GM19468 (cell line): ENCODE measurements at regions not wholly inside any gene's neighbourhood (a gene's known extent, or its start where the extent isn't known, plus 50 kb on each side); places are given as distances from the start of the nearest gene placed in this dataset.
"Not testable (repeated sequence)": the region's sequence is repeated elsewhere in the genome, so short reads cannot be mapped to it uniquely, and the experiment has no call there.

Experiments used
- ATAC-seq: cut with Tn5 transposase; IDR thresholded peaks from one replicate; pipeline ENCODE4 v1.9.1; 2021; ENCODE audit warnings: mild to moderate bottlenecking, moderate library complexity, moderate number of reproducible peaks; ENCODE audit not compliant: unreplicated experiment; ENCODE audit errors: extremely low read depth

DNA sequence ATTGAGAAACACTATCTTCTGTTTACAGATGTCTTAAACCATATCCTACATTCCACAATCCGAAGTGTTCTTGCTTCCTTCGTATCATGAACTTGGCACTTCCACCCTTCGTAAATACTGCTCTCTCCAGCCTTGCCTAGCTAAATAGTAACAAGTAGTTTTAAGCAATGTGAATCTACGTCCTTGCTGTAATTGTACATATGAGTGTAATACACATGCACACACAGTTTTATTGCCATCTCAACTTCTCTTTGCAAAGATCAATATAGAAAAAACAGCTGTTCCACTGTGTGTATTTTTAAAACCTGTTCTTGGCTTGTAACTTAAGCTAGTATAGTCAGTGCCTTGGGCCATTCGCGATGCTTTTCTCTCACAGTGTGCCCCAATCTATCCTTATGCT is 1524.7 kb downstream of the GRIK2 start:
- ATAC-seq = no peak

GRCh38 chr6:102911571-102911970 is 1518.1 kb downstream of the GRIK2 start:
- no peak for ATAC-seq

GRCh38 chr6:102910701-102911139 is 1517.2 kb downstream of the GRIK2 start:
- not testable (repeated sequence) for ATAC-seq

- ATAC-seq = no peak
These were observed 1513.7 kb downstream of the GRIK2 start for GRCh38 chr6:102907181-102907580.

DNA sequence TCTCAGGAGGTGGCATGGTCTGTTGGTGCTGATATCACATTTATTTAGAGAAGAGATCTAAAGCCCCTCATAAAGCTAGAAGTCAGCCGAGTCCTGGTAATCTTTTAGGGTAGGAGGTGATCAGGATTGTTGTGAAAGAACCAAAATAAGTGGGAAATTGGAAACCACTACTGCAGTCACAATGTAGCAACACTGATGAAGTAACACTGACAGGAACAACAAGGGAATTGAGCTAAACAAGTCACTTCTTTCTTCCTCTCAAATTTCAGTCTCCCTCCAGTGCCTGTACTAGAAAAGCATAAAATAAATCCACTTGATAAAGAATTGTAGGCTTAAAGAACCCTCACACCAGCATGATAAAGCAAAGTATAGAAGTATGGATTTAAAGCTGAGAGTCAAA is 1509.0 kb downstream of the GRIK2 start:
- ATAC-seq = no peak

GRCh38 chr6:102895683-102896082 is 1502.2 kb downstream of the GRIK2 start:
- no peak for ATAC-seq

DNA sequence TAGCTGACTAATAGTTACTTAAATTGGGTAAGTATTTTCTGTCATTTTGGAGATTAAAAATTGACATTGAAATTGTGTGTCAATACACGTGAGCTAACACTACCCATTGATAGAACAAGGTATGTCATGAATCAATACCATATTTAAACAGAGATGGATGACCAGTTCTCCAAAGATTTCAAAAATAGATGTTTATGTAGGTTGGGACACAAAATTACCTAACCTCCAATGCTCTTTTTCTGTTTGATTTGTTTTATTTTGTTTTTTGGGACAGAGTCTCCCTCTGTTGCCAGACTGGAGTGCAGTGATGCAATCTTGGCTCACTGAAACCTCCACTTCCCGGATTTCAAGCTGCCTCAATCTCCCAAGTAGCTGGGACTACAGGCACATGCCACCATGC is 1491.7 kb downstream of the GRIK2 start:
- no peak for ATAC-seq

GRCh38 chr6:102853249-102853955 is 1459.9 kb downstream of the GRIK2 start:
- no peak for ATAC-seq

DNA sequence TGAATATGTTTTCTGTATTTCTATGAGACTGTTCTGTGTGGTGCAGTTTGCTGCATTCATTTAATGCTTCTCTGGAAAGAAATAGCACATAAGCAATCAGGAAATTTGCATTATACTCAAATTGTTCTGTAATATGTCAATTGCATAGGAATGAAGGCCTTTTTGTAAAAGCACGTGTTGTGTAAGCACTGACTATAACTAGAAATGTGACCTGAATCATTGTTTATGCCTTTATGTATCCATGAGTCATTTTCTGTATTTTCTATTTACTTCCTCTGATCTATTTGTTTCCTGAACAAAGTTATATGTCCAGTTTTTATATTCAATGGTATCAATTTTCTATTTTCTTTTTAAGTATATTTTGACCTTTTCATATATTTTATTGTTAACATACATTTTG is 1455.3 kb downstream of the GRIK2 start:
- no peak for ATAC-seq

DNA sequence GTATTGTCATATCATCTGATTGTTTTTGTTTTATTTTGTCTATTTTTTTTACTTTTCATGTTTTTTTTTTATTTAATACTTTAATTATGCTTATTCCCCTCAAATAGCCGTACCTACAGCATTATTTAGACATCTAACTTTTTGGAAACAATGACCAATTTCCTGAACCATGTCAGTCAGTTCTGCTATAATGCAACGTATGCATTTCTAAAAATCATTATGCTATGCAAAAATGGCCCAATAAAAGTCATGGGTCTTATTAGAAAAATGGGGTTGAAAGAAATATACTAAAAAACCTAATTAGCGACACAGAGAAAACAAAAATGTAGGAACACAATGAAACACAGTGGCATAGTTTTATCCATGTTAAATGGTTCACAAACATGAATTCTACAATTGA is 1454.7 kb downstream of the GRIK2 start:
- no peak for ATAC-seq

DNA sequence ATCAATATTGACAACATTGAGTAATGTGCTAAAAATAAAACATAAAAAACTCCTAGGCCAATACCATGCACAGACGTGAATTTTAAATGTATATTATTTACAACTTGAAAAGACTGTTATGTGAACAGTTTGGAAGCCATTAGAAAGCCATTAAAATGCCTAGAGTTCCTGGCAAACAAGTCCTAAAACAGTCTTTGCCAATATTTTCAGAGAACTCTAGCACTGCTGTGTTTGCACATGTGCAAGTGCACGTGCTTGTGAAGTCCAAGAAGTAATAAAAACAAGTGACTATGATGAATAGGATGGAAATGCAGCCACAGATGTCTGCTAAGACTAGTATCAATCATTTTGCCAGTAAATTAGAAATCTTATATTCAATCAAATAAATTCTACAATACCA is 1447.6 kb downstream of the GRIK2 start:
- no peak for ATAC-seq

DNA sequence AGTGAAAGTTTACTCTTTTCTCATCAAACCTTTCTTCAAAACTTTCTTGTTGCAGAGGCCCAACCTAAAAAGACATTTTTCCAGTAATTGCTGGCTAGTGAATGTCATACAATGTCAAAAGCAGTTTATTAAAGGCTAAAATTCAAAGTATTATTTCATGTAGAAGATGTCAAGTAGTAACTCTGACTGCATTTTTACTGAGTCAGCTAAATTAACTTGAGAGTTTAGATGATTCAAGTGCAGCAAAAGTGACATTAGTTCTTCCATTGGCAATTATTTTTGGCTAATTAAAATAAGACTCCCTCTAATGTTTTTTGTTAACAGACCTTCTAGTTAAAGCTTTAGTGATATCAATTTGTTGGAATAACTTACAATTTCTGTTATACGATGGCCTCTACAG is 1438.5 kb downstream of the GRIK2 start:
- no peak for ATAC-seq

DNA sequence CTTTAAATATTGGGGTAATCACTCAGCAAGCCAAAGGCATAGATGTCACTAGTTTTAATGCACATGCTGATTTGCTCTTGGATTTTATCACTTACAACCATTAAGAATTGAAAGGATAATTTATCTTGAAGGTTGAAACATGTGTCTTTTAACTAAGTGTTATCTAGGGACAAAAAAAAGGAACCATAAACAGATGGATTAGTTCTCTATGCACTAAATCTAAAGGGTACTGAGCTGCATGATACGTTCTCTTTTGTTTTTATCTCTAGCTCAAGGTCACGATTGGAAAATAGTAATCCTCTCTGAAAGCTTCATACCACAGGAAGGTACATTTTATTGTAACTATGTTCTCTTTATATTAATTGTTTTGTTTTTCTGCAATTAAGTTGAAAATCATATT is 1426.6 kb downstream of the GRIK2 start:
- no peak for ATAC-seq

DNA sequence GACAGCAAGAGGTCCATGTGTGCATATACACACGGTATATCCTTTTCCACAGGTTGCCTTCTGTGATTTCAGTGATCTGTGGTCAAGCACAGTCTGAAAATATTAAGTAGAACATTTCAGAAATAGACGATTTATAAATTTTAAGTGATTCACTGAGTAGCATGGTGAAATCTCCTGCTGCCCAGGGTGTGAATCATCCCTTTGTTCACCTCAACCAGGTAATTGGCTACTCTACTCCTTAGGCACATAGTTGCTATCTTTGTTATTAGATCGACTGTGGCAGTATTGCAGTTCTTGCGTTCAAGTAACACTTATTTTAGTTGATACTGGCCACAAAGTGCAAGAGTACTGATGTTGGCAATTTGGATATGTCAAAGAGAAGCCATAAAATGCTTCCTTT is 1421.7 kb downstream of the GRIK2 start:
- ATAC-seq = no peak

- no peak for ATAC-seq
These were observed 1420.2 kb downstream of the GRIK2 start for GRCh38 chr6:102813489-102814275.

DNA sequence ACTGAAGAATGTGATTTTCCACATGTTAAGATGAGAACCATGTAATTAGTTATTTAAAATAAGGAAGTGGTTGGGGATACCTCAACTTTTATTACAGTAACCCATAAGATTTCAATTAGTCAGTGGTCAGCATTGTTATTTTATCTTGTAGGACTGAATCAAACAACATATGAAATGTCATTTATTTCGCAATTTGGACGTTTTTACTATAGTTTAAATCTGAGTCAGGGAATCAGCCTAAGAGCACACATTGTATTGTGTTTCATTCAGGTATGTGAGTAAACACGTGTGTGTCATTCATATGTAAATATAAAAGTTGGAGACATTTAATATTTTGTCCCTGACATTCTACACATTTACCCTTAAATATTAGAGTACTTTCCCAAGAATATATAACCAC is 1418.7 kb downstream of the GRIK2 start:
- no peak for ATAC-seq

DNA sequence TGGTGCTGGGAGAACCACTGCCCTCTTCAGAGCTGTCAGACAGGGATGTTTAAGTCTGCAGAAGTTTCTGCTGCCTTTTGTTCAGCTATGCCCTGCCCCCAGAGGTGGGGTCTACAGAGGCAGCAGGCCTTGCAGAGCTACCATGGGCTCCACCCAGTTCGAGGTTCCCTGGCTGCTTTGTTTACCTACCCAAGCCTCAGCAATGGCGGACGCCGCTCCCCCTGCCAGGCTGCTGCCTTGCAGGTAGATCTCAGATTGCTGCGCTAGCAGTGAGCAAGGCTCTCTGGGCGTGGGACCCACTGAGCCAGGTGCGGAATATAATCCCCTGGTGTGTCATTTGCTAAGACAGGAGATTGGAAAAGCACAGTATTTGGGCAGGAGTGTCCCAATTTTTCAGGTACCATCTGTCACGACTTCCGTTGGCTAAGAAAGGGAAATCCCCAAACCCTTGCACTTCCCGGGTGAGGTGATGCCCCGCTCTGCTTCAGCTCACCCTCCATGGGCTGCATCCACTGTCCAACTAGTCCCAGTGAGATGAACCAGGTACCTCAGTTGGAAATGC is 1415.5 kb downstream of the GRIK2 start:
- ATAC-seq = not testable (repeated sequence)

DNA sequence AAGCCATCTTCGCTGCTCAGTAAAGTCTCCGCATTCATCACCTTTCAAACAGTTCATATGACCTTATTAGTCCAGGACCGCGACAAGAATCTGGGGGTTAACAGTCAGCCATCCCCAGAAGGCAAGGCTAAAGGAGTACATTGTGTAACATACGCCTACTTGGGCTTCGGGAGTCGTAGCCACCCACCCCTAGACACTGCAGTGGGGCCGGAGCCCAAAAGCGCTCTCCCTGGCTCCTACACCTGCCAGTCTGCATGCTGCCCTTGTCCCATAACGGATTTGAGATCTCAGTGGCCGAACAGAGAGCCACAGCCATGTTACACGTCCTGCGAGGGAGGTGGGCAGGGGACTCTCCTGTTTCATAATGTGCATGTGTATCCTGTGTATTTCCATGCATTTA is 1405.5 kb downstream of the GRIK2 start:
- no peak for ATAC-seq

- ATAC-seq = no peak
These were observed 1405.1 kb downstream of the GRIK2 start for GRCh38 chr6:102798636-102799035.

- no peak for ATAC-seq
These were observed 1400.2 kb downstream of the GRIK2 start for GRCh38 chr6:102793752-102794151.

DNA sequence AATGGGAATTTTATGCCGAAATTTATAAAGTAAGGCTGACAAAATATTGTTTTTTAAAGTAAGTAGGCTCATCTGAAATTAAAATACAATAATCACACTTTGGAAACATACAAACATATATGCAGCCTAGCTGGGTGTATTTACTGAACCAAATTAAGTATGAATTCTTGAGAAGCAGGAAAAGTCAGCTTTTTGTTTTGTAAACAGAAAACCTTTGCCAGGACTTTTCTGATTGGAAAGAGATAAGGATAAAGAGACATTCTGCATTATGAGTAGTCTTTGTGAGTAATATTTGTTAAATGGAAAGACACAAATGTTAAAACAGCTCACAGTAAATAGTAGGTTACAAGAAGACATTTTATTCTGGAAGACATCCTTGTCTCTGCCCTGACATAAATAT is 1380.8 kb downstream of the GRIK2 start:
- ATAC-seq = no peak
